ENCODE measurements at regions not wholly inside any gene's neighbourhood (a gene's known extent, or its start where the extent isn't known, plus 50 kb on each side); places are given as distances from the start of the nearest gene placed in this dataset.

GRCh38 chr22:48869161-48869560, 958.5 kb downstream of the BRD1 start:
- no peak for TF ChIP-seq CTCF (IDR thresholded peaks at IDR 0.05 in 8 of 11, conservative IDR thresholded peaks at IDR 0.05 in 3 of 11)
- no peak for TF ChIP-seq POLR2A (IDR thresholded peaks at IDR 0.05)

All from spleen (tissue), 7 donors.